Anterior cingulate cortex (tissue), 58 donors: ENCODE measurements at regions not wholly inside any gene's neighbourhood (a gene's known extent, or its start where the extent isn't known, plus 50 kb on each side); places are given as distances from the start of the nearest gene placed in this dataset.
"Not testable (repeated sequence)": the region's sequence is repeated elsewhere in the genome, so short reads cannot be mapped to it uniquely, and the experiment has no call there.

Experiments used
- DNase-seq, 58 donors: peaks; one replicate each; lab custom pipeline; 2025; lab: John Stamatoyannopoulos, UW

DNA sequence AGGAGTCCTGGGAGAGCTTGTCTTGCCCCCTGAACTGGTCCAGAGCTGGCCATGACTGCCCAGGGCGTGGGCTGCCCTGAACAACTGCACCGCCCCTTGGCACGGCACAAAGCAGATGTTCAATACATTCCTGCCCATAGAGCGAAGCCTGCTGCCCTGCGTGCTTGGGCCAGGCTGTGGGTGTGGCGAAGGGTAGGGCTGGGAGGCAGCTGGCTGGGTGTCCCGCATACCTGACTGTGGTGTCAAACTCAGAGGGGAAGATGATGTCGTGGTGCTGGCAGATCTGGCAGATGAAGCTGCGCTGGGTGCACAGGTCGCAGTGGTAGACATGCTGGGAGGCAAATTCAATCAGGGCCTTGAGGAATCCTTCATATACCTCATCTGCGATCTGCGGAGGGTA is 124.2 kb upstream of the SMURF2 start:
- DNase-seq: no peak

DNA sequence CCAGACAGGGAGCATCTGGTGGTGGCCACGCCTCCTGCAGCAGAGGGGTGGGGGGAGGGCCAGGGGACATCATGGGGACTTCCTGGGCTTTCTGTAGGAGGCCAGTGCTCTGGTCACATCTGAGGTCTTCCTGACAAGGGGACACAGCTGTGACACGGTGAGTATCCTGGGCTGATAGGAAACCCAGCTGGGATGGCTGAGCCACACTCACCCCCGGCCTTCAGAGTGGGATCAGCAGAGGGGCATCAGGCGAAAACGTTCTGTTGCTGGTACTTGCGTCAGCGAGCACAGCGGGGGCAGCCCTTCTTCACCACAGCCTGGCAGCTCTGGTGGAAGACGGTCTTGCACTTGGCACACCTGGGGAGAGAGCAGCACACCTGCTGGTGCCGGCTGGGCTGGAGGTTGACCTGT is 122.9 kb upstream of the SMURF2 start:
- DNase-seq: no peak

DNA sequence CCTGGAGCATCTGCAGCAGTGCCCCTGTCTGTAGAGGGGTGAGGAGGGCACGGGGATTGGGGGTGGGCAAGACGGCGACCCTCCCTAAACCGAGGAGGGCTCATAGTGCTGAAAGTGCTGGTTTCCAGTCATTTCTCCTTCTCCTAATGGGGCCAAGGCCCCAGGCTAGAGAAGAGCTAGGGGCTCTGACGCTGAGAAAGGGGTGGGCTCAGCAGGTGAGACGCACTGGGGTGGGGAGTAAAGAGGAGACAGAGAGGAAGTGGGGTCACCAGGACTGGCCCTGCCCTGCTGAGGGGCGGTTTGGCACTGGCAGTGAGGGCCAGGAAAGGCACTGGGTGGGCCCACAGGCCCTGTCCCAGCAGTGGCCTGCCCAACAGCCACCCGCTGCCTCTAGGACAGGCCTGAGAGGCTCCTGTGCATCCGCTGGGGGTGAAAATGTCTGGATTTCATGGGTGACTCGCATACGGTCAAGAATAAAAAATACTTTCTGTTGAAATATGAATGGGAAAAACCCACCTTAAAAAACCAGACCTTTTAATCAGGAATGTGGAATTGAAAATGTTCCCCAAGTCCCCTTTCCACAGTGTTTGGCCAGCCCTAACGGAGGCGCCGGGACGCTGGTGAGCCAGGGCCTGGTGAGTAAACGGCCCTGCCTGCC is 122.4 kb upstream of the SMURF2 start:
- no peak for DNase-seq

DNA sequence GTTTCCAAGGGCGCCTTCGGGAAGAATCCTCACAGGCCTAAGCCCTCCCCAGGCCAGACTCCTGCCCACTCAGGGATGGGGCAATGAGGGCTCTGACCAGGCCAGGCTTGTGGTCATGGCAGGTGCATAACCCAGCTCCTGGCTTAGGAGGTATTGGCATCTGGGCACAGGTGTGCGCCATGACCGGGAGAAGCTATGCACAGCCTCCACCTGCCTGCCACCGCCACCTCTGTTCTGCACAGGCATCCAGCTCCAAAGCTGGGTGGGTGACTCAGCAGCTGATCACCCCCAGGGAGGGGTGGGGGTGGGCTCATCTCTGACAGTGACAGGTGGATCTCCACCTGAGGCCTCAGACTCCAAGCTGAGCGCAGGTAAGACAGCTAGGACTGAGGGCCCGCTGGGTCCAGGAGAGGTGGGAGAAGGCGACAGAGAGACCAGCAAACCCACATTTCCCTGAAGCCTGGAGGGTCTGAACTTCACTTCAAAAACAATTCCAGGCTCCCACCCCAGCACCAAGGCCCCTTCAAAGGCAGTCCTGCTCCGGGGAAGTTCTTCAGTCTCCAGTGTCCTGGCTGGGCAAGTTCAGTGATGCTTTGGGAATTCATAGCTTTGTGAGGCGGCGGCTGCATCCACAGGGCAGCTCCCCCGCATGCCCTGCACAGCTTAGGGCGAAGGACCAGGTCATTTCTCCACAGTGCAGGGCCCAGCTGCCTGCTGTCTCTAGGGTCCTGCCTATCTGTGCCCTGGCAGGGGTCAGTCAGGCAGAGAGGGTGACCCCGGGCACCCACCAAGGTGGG is 121.6 kb upstream of the SMURF2 start:
- DNase-seq: peak in 1 of 58 donors; percentile 56

DNA sequence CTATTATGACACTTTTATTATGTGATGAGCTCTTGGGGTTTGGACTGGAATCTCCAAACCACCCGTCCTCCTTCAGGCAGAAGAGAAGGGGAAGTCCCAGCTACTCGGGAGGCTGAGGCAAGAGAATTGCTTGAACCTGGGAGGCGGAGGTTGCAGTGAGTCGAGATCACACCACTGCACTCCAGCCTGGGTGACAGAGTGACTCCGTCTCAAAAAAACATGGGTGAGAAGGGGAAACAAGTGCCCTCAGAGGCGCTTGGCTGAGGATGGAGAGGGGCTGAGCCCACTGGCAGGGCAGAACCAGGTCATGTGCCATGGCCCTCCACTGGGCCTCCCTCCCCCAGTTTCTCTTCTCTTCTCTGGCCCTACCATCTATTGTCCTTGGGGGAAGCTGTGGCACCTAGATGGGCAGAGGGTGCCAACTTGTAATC is 120.9 kb upstream of the SMURF2 start:
- DNase-seq: no peak

DNA sequence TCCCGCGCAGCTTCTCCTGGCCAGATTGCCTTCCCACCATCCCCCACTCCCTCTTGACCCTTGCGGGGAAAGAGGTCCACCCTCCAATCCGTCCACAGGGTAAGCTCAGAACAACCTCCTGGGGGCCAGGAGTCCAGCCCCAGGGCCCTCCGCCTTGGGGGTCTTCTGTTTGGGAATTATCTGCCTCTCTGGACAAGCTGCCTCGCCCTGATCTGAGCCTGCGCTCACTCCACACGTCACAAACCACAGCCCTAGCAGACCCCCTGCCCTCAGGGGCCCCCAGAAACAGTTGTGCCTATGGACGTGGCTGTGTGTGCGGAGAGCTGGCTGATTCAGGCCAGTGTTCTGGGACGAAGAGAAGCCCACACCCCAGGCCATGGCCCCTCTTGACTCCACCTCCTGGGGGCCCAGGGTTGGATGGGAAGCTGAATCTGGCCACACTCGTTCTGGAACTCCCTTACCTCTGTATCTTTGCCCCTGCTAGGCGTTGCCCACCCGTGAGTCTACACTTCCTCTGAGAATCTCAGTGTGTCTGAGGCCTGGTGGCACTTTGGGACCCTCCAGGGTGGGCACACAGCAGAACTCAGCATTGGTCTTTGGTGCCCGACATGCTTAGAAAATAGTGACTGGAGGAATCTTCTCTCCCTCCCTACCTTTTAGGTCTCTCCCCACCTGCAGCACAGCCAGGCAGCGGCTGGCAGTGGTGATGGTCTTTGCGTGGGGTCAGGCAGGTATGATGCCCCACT is 119.9 kb upstream of the SMURF2 start:
- no peak for DNase-seq

DNA sequence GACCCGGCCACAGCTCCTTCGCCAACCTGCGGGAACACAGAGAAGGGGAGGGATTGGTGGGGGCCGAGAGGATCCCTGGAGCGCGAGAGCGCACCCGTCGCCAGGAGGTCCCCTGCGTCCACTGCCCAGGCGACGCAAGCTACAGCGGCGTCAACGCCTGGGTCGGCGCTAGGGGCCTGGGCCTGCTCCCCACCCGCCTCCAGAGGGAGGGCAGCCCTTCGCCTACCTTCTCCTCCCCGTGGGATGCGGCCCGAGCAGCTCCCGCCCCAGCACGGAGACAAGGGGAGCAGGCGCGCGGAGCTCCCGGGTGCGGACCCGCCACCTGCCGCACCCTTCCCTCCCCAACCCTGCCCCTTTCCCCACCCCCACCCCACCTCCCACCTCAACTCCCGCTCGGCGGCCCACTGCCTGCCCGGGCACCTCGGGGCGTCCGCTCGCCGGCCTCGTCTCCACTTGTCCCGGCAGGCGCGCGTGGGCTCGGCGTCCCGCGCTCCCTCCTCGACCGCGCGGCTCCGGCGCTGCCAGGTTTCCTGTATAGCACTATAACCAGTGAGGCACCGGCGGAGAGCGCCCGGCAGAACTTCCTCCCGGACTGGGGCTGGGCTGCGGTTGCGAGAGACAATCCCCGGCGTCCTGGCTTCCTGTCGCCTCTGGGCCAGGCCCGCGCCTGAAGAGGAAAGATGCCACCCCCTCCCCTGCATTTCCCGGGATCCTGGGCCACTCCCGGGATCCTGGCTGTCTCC is 119.1 kb upstream of the SMURF2 start:
- DNase-seq: peak in 1 of 58 donors; percentile 16

DNA sequence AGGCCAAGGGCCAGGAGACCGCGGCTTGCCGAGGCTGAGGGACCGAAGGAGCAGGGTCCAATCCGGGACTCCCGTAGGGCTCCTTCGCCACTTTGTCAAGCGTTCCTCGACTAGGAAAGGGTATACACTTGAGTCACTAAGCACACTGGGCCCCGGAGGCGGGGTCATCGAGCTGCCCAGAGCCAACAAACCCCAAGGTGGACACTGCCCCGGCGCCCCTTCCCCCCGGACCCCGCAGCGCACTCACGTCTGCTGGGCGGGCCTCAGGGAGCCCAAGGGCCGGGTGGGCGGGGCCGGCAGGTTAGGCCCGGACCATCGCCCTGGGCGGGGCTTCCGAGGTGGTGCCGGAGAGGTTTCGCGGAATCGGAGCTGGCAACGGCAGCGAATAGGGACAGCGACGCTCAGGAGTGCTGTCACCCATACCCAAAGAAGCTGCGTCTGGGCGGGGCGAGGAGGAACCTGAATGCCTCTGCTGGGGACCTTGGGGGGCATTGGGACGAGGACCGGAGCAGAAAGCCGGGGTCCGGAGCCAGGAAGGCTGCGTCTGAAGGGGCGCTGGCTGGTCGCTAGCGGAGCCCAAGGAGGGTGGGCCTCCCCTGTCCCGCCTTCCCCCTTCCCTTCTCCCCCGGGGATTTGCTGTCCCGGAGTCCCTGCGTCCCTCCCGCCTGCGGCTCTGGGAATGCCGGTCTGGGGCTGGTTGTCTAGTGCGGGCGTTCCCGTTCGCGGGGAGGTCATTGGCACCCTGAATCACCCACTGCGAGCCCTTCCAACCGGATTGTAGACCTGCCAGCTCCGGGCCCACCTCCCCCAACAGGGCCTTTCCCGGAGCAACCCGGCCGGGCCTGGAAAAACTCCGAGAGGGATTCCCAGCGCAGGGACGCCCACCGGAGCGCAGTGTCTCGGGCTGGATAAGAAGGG is 118.2 kb upstream of the SMURF2 start:
- peak in 1 of 58 donors; percentile 37 for DNase-seq

DNA sequence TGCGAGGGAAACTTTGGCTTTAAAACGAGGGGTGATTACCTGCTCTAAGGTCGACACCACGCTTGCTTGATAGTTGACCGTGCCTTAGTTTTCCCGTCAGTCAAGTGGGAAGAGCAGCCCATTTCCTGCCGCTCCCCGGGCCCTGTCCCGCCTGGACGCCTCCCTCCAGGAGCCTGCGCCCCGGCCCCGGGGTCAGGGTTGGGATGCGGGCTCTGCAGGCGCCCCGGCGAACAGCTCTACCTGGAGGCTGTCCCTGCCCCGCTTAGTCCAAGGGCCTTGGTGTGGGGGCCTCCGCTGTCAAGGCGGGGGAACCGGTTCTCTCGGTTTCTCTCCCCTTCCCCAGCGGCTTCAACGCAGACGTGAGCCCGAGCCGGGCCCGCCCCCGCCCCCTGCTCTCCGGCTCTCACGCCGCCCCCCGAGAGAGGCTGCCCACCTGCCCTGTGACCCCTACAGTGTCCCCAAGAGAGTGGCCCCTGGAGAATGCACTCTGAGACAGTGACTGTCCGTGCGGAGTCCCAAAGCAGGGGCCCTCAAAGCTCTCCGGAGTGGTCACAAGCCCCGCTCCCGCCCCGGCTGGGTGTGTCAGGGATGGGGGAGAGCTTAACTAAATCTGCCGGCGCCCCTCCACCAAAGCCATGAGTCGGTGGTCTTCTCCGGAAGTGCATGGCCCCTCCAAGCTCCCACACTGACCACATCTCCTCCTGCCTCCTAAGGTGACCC is 117.4 kb upstream of the SMURF2 start:
- no peak for DNase-seq

DNA sequence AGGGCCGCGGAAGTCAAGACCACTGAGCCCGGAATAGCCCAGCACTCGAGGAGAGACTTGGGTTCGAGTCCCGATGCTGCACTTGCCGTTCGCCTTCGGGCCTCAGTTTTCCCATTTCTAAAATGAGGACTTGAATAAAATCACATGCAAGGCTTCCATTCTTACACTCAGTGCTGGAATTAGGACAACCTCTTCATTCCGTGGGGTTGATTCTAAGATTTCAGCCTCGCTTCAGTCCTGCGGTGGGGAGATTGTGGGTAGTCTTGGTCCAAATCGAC is 116.9 kb upstream of the SMURF2 start:
- not testable (repeated sequence) for DNase-seq

DNA sequence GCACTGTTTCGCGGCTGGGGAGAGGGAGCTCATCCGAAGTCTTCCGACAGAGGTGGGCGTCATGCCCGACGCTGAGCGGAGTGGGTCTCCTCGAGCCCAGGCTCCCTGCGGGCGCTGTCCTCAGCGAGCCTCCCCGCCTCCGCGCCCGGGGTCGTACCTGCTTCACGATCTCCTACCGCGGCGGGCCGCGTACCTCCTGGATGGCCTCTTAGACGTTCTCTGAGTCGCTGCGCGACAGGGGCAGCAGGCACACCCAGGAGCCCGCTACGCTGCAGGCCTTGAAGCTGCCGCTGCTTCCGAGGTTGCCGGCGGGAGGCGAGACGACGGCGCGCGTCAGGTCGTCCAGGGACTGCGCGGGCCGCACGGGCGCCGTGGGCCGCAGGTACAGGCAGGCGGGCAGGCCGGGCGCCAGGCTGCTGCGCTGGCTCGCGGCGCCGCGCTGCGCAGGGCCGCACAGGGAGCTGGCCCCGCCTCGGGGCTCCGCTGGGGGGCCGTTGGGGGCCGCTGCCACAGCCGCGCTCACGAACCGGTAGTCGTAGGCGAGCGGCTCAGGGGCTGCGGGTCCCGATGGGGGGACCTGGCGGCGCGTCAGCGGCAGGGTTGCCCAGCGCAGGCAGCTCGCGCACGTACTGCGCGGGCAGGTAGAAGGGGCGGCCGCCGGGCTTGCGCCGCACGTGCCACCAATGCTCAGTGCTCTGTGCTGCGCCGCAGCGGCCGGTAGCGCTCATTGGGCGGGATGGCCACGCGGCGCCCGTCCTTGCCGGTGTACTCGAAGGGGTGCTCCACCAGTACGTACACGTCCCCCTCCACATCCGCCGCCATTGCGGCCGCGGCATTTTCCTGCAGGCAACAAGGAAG is 116.4 kb upstream of the SMURF2 start:
- peak in 8 of 58 donors; percentile 17 to 70 (median 55) for DNase-seq

DNA sequence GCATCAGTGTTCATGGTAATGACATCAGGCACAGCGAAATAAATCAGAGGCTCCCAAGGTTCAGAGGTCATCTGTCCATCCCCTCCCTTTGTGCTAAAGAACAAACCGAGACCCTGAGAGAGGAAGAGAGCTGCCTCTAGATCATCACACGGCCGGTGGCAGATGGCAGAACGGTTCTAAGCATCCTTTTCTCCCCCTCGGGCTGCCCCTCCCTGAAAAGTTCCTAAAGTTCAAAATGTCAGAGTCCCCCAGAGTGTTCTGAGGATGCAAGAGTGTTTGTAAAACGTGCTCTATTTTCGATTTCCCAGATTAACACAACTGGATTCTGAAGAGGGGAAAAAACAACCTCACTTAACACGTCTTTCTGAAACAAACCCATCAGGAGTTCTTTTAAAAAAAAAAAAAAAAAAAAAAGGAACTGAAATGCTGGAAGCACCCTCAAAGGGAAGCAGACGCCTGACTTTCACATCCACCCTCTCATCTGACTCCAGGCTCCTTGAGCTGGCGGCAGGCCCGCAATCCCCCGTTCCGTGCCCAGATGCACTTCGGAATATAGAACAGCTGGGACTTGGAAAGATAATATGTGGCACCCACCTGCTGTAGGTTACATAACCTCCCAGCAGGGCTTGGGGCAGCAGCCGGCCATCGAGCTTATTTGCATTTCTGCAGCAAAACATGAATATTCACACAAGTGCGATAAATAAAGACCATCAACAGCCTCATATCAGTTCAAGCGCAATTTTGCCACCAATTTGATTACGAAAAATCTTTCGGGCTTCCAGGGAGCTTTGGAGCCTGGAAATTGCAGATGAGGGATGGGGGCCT is 115.5 kb upstream of the SMURF2 start:
- peak in 39 of 58 donors; percentile 9 to 72 (median 42) for DNase-seq

DNA sequence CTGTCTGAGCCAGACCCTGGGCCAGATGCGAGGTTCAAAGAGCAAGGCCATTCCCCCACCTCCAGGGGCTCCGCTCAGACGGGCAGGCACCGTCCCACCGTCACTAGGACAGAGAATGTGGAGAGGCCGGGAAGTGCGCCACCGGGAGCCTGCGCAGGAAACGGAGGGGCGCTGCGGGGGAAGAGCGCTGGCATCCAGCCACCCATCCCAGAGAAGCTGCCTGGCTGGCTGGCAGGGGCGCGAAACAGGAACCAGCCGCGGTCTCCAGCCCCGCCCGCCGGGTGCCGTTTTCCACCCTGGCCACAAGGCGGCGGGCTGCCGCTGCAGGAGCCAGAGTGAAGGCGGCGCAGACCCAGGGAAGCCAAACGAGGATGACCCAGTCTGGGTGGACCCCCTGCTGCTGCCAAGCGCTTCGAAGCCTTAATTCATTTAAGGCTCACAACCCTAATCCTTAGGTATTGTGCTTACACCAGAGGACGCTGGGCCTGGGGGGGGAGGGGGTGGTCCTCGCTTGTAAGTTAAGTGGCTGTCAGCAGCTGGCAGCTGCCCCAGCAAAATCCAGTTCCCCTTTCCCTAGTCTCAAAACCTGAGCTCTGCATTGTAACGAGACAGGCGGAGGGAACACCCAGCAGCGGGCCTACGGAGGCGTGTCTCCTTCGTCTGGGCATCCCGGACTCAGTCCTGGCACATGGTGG is 114.8 kb upstream of the SMURF2 start:
- peak in 56 of 58 donors; percentile 25 to 90 (median 71) for DNase-seq

DNA sequence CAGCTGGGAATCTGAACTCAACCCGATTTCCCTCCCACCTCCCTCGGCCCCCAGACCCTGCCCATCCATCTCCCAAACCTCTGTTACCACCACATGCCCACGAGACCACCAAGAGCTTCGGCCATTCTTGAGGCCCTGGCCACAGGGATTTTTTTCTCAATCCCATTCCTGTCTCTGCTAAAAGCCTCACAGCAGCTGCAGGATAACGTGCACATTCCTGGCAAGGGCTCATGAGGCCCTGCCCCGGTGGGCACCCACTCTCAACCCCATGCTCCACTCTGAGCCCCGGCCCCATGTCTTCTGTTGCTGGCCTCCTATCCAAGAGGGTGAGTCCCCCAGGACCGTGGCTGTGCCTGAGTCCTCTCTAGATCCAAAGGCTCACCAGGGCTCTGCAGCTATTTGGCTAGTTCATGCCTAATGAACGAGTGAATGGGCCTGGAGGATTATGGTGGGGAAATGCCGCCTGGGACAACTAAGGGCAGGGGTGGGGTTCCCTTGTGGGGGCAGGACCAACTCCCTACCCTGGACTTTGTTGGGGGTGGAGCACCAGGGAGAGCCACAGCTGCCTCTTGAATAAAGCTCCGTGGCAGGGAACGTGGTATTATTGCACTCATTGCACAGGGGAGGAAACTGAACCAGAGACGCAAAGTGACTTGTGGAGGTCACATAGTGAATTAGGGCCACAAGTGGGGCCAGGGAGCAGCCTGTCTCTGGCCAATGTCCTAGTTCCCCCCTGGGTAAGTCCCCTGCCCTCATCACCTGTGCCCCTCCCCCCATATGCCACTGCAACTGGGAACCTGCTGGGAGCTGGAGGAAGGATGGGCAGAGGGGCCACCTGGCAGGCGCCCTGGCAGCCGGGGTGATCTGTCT is 113.8 kb upstream of the SMURF2 start:
- no peak for DNase-seq

DNA sequence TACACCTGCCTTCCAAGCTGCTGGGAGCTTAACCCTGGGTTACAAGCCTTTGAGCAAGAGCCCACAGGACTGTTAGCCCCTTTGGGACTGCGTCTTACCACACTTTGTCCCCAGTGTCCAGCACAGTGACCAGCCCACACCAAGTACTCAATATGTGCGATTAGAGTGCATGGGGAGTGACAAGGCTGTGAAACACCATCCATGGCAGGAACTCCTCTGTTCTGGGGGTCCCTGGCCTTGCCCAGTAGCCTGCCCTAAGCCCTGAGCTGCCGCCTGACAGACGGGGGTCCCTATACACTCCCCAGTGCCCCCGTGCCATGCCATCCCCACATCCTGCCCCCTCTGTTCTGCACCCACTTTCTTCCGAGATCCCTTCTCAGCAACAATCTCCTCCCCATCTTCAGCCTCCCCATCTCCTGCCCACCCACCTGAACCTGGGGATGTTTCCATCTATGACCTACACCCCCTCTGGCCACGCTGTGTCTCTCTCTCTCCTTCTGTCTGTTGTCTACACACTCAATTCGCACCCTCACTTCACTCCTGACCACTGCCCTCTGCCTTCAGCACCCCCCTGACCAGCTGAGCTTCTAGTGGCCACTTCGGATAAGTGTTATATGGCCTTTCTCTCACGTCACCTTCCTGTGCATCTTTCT is 112.9 kb upstream of the SMURF2 start:
- no peak for DNase-seq
